A673 (cell line): ENCODE measurements at regions not wholly inside any gene's neighbourhood (a gene's known extent, or its start where the extent isn't known, plus 50 kb on each side); places are given as distances from the start of the nearest gene placed in this dataset.

Source experiments
- BruUV-seq: library from RNA; stranded (reverse); fragments of 400-500 nt; replicated peaks from 2 replicates; lab custom pipeline; 2021; lab: Mats Ljungman, UMichigan
- CTCF ChIA-PET: fragments of 300-600 bp; sonication (Branson Sonifier 250); formaldehyde crosslinking; loops from one replicate; lab custom pipeline; 2022; ENCODE audit warnings: antibody characterized with exemption; lab: Charles Lee
- POLR2A ChIA-PET: fragments of 300-600 bp; sonication (Branson Sonifier 250); formaldehyde crosslinking; loops from one replicate; lab custom pipeline; 2022; ENCODE audit warnings: antibody characterized with exemption; ENCODE audit not compliant: low non-redundant PET; lab: Charles Lee
- DNase-seq: peaks from one replicate; pipeline ENCODE4 v3.0.0-alpha.2; 2015; ENCODE audit warnings: low spot score
- H3K27ac ChIP-seq: fragments of 200-600 bp; sonication (generic); 2 replicates; pipeline ENCODE4 v1.5.1; 2016; ENCODE audit warnings: mixed run types, low read depth, mild to moderate bottlenecking, mixed read lengths, antibody characterized with exemption, low read length; ENCODE audit not compliant: poor library complexity, severe bottlenecking
- H3K27me3 ChIP-seq: fragments of 200-600 bp; sonication (generic); replicated peaks from 2 replicates; pipeline ENCODE4 v1.6.1; 2017; ENCODE audit warnings: mixed run types, low read depth, mild to moderate bottlenecking, mixed read lengths, antibody characterized with exemption, low read length; ENCODE audit not compliant: insufficient read depth, poor library complexity
- H3K36me3 ChIP-seq: fragments of 200-600 bp; sonication (generic); 2 replicates; pipeline ENCODE4 v1.6.1; 2016; ENCODE audit warnings: mixed run types, mild to moderate bottlenecking, mixed read lengths, antibody characterized with exemption, low read length; ENCODE audit not compliant: insufficient read depth, poor library complexity, severe bottlenecking
- H3K4me1 ChIP-seq: fragments of 200-600 bp; sonication (generic); 2 replicates; pipeline ENCODE4 v1.6.1; 2017; ENCODE audit warnings: mixed run types, mild to moderate bottlenecking, mixed read lengths, antibody characterized with exemption, low read length; ENCODE audit not compliant: insufficient read depth, poor library complexity, severe bottlenecking
- H3K4me3 ChIP-seq: fragments of 200-600 bp; sonication (generic); 2 replicates; pipeline ENCODE4 v1.5.1; 2016; ENCODE audit warnings: low read depth, mixed run types, mild to moderate bottlenecking, mixed read lengths, low read length; ENCODE audit not compliant: poor library complexity, severe bottlenecking
- H3K9me3 ChIP-seq: fragments of 200-600 bp; sonication (generic); 2 replicates; pipeline ENCODE4 v1.6.1; 2016; ENCODE audit warnings: mixed run types, low read depth, mild to moderate bottlenecking, mixed read lengths, antibody characterized with exemption, low read length; ENCODE audit not compliant: poor library complexity, severe bottlenecking
- CTCF ChIP-seq: fragments of 300-800, 200-600 bp; sonication (generic); conservative IDR thresholded peaks from 2 replicates; pipeline ENCODE4 v1.5.1; 2017; ENCODE audit warnings: low read depth, mild to moderate bottlenecking, antibody characterized with exemption, low read length, moderate library complexity, mixed read lengths
- EZH2 ChIP-seq: fragments of 200-600 bp; sonication (generic); IDR thresholded peaks from 2 replicates; pipeline ENCODE4 v1.6.1; 2017; ENCODE audit warnings: borderline replicate concordance, low read depth, mild to moderate bottlenecking, mixed read lengths, antibody characterized with exemption, low read length; ENCODE audit not compliant: poor library complexity, severe bottlenecking
- intact Hi-C: fragments of 100-400 bp; cut with micrococcal nuclease; formaldehyde crosslinking; loops from one replicate; pipeline ENCODE4 v1.10.0; 2022; ENCODE audit not compliant: unreplicated experiment

- intact Hi-C loops: no loop called here
- no TSS peak for BruUV-seq
- no peak for TF ChIP-seq CTCF
- TF ChIP-seq EZH2: no peak
- H3K27ac ChIP-seq: no peak overlapping the region
- CTCF ChIA-PET: no interaction called here
- H3K36me3 ChIP-seq: no peaks in the 10 kb centered on the region
- no peaks in the 10 kb centered on the region for H3K4me1 ChIP-seq
- H3K9me3 ChIP-seq: no peaks in the 10 kb centered on the region
- H3K4me3 ChIP-seq: no peak overlapping the region
- POLR2A ChIA-PET: no interaction called here
- no peak for DNase-seq
- no peaks in the 10 kb centered on the region for H3K27me3 ChIP-seq
Measured at GRCh38 chr10:42431095-42431494, 207.3 kb downstream of the ZNF33B start.

GRCh38 chr10:42428534-42428933 lies 209.8 kb downstream of the ZNF33B start:
- intact Hi-C loops: no loop called here
- BruUV-seq: no TSS peak

GRCh38 chr10:42422911-42423310 lies 215.5 kb downstream of the ZNF33B start:
- no peak for DNase-seq
- Histone ChIP-seq H3K36me3 (no peaks in the 10 kb centered on the region), H3K27me3 (no peaks in the 10 kb centered on the region), H3K4me1 (no peaks in the 10 kb centered on the region), H3K27ac (no peak overlapping the region), H3K4me3 (no peak overlapping the region), H3K9me3 (no peaks in the 10 kb centered on the region)
- no TSS peak for BruUV-seq
- intact Hi-C loops: no loop called here
- CTCF ChIA-PET: no interaction called here
- POLR2A ChIA-PET: no interaction called here
- TF ChIP-seq CTCF: no peak
- no peak for TF ChIP-seq EZH2

More at GRCh38 chr10:42428534-42428933, 209.8 kb downstream of the ZNF33B start:
- Histone ChIP-seq H3K36me3 (no peaks in the 10 kb centered on the region), H3K9me3 (no peaks in the 10 kb centered on the region), H3K27ac (no peak overlapping the region), H3K4me1 (no peaks in the 10 kb centered on the region), H3K4me3 (no peak overlapping the region), H3K27me3 (no peaks in the 10 kb centered on the region)
- DNase-seq: peak; percentile 12
- ChIA-PET POLR2A (no interaction called here), CTCF (no interaction called here)
- peak; percentile 56 for TF ChIP-seq CTCF
- no peak for TF ChIP-seq EZH2
